Activated naive CD4-positive, alpha-beta T cell treated with anti-CD3 and anti-CD28 coated beads, Interleukin-2, amount 50 U/mL, for 24 hours (primary cell): ENCODE measurements at regions not wholly inside any gene's neighbourhood (a gene's known extent, or its start where the extent isn't known, plus 50 kb on each side); places are given as distances from the start of the nearest gene placed in this dataset.
"Not testable (repeated sequence)": the region's sequence is repeated elsewhere in the genome, so short reads cannot be mapped to it uniquely, and the experiment has no call there.

Source experiments
- H3K27ac Mint-ChIP-seq: one replicate; pipeline ENCODE4 v1.8.0; 2021; ENCODE audit warnings: mild to moderate bottlenecking, mixed read lengths
- H3K27me3 Mint-ChIP-seq: one replicate; pipeline ENCODE4 v1.8.0; 2021; ENCODE audit warnings: mixed read lengths
- H3K36me3 Mint-ChIP-seq: one replicate; pipeline ENCODE4 v1.8.0; 2021; ENCODE audit warnings: mixed read lengths
- H3K4me1 Mint-ChIP-seq: one replicate; pipeline ENCODE4 v1.8.0; 2021; ENCODE audit warnings: mixed read lengths
- H3K4me3 Mint-ChIP-seq: one replicate; pipeline ENCODE4 v1.8.0; 2021; ENCODE audit warnings: mild to moderate bottlenecking, mixed read lengths
- H3K9me3 Mint-ChIP-seq: one replicate; pipeline ENCODE4 v1.8.0; 2021; ENCODE audit warnings: mixed read lengths

DNA sequence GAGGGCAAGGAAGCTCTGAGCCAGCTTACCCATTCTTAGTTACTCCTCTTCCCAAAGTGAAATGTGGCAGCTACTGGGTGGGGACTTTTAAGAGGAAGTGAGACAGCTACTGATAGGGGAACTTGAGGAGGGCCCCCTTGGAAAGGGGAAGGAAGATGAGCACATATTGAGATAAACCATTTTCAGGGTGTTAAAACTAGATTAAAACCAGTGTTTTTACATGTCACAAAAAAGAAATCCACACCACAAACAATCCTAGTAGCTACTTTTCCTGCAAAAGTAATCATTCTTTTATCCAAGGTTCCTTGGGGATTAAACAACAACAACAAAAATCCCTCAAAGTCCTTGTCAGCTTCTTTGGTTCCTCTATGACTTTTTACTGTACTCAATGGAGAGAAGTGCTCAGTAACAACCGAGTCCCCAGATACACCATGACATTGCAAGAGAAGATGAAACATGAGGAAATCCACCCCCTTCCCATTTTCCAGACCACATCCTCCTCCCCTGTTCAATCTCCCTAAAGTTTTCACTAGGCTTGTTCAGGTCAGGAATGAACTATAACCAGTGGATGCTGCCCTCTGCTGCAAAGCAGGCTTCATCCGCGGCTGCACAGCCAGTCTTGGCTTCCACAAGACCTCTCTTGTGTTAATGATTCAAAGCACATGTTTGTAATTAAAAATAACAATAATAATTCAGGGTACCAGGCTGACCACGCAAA lies 113.5 kb upstream of the TMEM164 start:
- Mint-ChIP-seq H3K27ac (no peak overlapping the region), H3K9me3 (no peaks in the 10 kb centered on the region), H3K27me3 (no peaks in the 10 kb centered on the region), H3K36me3 (no peaks in the 10 kb centered on the region), H3K4me3 (no peak overlapping the region), H3K4me1 (no peaks in the 10 kb centered on the region)

DNA sequence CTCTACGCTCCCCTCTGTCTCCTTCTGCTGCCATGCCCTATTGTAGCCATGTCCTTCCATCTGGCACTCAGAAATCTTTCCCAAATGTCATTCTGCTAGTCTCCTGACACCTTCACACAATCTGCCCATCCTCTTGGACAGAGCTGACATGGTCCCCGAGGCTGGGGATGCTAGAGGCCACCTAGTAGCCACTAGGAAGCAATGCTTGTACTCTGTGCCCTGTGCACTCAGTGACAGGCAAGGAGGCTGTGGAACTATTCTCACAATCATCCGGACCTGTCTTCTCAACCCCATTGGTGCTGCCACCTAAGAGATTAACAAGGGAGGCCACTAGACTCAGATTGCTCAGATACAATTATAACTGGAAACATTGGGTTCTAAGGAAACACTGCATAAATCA lies 112.6 kb upstream of the TMEM164 start:
- Mint-ChIP-seq H3K9me3 (no peaks in the 10 kb centered on the region), H3K4me3 (no peak overlapping the region), H3K27ac (no peak overlapping the region), H3K36me3 (no peaks in the 10 kb centered on the region), H3K27me3 (no peaks in the 10 kb centered on the region), H3K4me1 (no peaks in the 10 kb centered on the region)

DNA sequence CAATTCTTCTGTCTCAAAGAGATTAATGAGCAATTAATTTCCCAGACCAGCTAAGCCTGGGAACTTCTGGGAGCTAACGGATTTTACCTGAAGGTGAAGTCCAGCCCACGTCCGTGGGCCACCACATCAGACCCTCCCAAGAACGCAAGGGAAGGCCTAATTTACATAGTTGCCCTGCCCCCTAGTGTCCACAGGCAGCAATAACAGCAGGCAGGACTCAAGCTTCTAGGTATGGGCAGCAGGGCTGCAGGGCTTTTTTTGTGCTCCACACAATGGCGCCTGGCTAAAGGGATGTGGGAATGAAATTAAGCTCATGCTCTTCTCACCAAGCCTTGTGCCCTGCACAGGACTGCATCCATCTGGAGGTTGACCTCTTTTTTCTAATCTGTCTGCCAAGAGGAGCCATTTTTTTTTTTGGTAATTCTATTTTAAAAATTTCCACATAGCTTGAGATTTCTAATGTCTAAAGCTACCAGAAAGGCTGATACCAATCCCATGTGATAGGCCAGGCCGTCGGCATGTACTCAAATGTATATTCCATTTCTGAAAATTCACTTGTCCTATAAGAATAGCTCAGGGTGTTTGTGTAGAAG lies 111.9 kb upstream of the TMEM164 start:
- H3K27me3 Mint-ChIP-seq, result no peaks in the 10 kb centered on the region
- no peaks in the 10 kb centered on the region for H3K9me3 Mint-ChIP-seq
- H3K4me1 Mint-ChIP-seq, result no peaks in the 10 kb centered on the region
- H3K4me3 Mint-ChIP-seq, result no peak overlapping the region
- H3K27ac Mint-ChIP-seq, result no peak overlapping the region
- no peaks in the 10 kb centered on the region for H3K36me3 Mint-ChIP-seq

DNA sequence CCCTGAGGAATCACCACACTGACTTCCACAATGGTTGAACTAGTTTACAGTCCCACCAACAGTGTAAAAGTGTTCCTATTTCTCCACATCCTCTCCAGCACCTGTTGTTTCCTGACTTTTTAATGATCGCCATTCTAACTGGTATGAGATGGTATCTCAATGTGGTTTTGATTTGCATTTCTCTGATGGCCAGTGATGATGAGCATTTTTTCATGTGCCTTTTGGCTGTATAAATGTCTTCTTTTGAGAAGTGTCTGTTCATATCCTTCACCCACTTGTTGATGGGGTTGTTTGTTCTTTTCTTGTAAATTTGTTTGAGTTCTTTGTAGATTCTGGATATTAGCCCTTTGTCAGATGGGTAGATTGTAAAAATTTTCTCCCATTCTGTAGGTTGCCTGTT lies 106.9 kb upstream of the TMEM164 start:
- H3K27ac Mint-ChIP-seq, H3K9me3 Mint-ChIP-seq, H3K27me3 Mint-ChIP-seq, H3K4me1 Mint-ChIP-seq, H3K36me3 Mint-ChIP-seq, H3K4me3 Mint-ChIP-seq: not testable (repeated sequence)

DNA sequence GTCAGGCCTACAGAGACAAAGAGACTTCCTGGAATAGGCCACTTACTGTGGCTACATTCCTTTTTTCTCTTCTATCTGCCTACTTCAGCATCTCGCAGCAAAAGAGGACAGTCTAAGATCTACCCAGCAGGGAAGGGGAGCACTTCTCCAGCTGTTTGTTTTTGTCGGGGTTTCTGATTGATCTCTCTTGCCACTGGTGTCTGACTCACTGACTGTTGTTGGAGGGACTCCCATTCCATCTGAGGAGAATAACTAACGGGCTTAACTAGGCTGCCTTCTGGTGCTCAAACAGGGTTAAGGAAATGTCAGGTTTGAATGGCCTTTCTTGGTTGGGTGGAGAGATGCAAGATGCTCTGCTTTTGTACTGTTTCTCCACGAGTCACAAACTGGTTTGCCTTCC lies 100.2 kb upstream of the TMEM164 start:
- Mint-ChIP-seq H3K27ac (no peak overlapping the region), H3K4me1 (no peaks in the 10 kb centered on the region), H3K4me3 (no peak overlapping the region), H3K36me3 (no peaks in the 10 kb centered on the region), H3K9me3 (no peaks in the 10 kb centered on the region), H3K27me3 (peaks cover 4% of the 10 kb centered on the region)

DNA sequence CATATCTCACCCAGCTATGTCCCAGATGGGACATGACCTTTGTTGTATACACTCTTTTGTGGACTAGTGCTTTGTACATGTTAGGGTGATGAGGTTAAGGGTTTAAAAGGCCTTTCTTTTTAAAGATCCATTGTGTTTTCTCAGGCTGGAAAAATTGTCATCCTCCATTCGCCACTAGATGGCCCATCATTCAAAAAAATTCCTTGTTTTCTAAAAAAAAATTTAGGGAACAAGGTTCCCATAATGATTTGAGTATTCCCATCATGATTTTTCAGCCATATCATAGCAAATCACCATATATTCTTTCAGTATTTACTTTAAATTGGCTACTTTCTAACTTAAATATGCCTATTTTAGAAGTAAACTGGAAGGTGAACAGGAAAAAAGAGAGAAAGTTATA lies 91.9 kb upstream of the TMEM164 start:
- Mint-ChIP-seq H3K27me3 (no peaks in the 10 kb centered on the region), H3K4me1 (no peaks in the 10 kb centered on the region), H3K36me3 (no peaks in the 10 kb centered on the region), H3K9me3 (no peaks in the 10 kb centered on the region), H3K27ac (no peak overlapping the region), H3K4me3 (no peak overlapping the region)

DNA sequence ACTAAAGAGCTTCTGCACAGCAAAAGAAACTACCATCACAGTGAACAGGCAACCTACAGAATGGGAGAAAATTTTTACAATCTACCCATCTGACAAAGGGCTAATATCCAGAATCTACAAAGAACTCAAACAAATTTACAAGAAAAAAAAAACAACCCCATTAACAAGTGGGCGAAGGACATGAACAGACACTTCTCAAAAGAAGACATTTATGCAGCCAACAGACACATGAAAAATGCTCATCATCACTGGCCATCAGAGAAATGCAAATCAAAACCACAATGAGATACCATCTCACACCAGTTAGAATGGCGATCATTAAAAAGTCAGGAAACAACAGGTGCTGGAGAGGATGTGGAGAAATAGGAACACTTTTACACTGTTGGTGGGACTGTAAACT lies 89.9 kb upstream of the TMEM164 start:
- not testable (repeated sequence) for H3K4me1 Mint-ChIP-seq, H3K27ac Mint-ChIP-seq, H3K4me3 Mint-ChIP-seq, H3K27me3 Mint-ChIP-seq, H3K36me3 Mint-ChIP-seq, H3K9me3 Mint-ChIP-seq

DNA sequence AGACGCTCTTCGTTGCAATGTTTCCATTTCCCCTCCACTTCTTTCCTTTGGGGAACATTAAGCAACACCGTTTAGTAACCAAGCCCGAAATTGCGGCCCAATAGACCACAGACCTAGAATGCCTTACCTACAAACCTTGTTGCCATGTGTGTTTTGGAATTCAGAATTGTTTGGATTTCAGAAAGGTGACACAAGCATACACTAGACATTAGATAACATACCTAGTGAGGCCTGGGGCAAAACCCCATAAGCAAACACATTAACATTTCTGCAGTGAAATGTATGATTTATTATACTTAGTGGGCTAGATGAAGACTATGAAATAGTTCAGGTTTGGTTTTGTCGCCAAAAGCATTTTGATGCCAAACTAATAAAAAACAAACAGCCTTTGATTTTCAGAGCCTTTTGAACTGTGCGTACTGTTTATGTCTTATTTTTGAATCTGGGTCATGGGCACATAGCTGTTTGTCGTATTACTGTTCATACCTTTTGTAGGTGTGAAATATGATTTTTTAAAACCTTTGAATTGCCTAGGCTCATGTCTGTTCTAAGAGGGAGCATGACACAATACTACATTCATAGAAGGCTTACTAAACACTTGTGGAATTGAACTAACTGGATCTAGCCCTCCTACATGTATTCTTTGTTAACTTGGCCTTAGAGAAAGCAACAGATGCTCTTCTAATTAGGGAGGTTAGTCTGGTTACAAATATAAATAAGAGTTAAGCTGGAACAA lies 88.6 kb upstream of the TMEM164 start:
- Mint-ChIP-seq H3K27ac (no peak overlapping the region), H3K4me3 (no peak overlapping the region), H3K27me3 (no peaks in the 10 kb centered on the region)

DNA sequence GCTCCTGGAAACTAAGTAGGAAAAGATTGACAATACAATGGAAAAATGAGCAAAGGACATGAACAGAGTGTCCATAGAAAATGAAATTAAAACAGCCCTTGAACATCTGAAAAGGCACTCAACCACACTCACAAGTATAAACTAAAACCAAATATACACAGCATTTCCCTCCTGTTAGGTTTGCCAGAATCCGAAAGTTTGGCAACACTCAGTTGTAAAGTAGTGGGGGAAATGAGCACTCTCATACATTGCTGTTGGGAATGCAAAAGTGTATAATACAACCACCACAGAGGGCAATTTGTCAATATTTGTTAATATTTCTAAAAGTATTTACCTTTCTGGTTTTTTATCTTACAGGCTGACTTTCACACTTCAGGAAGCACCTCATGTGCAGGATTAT lies 84.2 kb upstream of the TMEM164 start:
- no peaks in the 10 kb centered on the region for H3K9me3 Mint-ChIP-seq
- H3K36me3 Mint-ChIP-seq, result no peaks in the 10 kb centered on the region
- H3K27me3 Mint-ChIP-seq, result no peaks in the 10 kb centered on the region
- no peak overlapping the region for H3K27ac Mint-ChIP-seq
- no peaks in the 10 kb centered on the region for H3K4me1 Mint-ChIP-seq
- H3K4me3 Mint-ChIP-seq, result no peak overlapping the region

More for the DNA sequence above, 88.6 kb upstream of the TMEM164 start:
- Mint-ChIP-seq H3K9me3 (no peaks in the 10 kb centered on the region), H3K36me3 (no peaks in the 10 kb centered on the region), H3K4me1 (no peaks in the 10 kb centered on the region)

DNA sequence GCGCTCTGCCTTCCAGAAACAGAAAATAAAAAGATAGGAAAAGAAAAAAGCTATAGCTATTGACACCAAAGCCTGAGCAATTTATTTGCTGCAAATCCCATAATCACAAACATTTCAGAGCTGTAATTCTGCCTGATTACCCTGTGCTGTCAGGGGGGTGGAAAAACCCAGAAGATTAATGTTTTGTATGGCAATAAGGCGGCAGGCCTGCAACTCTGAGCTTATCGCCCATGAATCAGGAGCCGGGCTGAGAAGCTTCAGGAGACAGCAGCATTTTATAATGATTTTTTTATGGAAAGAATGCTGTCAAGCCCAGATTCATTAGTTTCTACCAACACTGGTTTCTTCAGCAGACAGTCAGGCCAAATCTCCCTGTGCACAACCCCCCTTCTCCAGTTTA lies 82.6 kb upstream of the TMEM164 start:
- no peak overlapping the region for H3K4me3 Mint-ChIP-seq
- no peaks in the 10 kb centered on the region for H3K36me3 Mint-ChIP-seq
- no peaks in the 10 kb centered on the region for H3K27me3 Mint-ChIP-seq
- no peaks in the 10 kb centered on the region for H3K9me3 Mint-ChIP-seq
- no peaks in the 10 kb centered on the region for H3K4me1 Mint-ChIP-seq
- no peak overlapping the region for H3K27ac Mint-ChIP-seq

DNA sequence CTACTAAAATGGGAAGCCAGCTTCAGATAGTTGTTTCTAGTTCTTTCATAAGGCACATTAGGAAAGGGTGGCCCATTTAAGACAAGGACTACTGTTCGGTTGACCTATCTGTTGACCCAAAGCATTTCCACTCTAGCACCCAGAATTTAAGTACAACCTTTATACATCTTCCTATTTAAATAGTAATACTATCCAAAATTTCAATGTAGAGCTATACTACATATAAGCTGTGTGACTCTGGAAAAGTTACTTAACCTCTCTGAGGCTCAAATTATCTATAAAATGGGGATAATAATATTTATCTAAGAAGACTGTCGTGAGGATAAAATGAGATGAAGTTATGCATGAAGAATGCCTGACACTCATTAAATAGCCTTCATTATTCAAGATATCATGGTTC lies 82.0 kb upstream of the TMEM164 start:
- H3K9me3 Mint-ChIP-seq, result no peaks in the 10 kb centered on the region
- no peaks in the 10 kb centered on the region for H3K36me3 Mint-ChIP-seq
- H3K4me1 Mint-ChIP-seq, result no peaks in the 10 kb centered on the region
- H3K27ac Mint-ChIP-seq, result no peak overlapping the region
- H3K27me3 Mint-ChIP-seq, result no peaks in the 10 kb centered on the region
- no peak overlapping the region for H3K4me3 Mint-ChIP-seq

DNA sequence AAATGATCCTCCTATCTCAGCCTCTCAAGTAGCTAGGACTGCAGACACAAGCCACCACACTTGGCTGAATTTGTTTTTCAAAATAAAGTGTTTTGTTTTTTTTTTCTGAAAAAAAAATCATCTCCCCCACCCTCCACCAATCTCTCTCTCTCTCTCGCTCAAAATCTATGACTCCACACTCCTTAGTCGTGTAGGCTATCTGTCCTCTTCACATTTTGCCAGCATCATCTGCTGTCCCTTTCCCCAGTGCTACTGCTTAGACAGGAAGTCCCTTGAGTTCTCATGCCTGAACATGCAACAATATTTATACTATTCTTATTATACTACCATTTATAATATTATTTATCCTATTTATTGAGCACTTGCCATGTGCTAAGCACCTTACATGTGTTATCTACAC lies 80.7 kb upstream of the TMEM164 start:
- H3K4me1 Mint-ChIP-seq, result no peaks in the 10 kb centered on the region
- no peak overlapping the region for H3K4me3 Mint-ChIP-seq
- no peaks in the 10 kb centered on the region for H3K27me3 Mint-ChIP-seq
- H3K36me3 Mint-ChIP-seq, result no peaks in the 10 kb centered on the region
- H3K9me3 Mint-ChIP-seq, result no peaks in the 10 kb centered on the region
- H3K27ac Mint-ChIP-seq, result no peak overlapping the region

DNA sequence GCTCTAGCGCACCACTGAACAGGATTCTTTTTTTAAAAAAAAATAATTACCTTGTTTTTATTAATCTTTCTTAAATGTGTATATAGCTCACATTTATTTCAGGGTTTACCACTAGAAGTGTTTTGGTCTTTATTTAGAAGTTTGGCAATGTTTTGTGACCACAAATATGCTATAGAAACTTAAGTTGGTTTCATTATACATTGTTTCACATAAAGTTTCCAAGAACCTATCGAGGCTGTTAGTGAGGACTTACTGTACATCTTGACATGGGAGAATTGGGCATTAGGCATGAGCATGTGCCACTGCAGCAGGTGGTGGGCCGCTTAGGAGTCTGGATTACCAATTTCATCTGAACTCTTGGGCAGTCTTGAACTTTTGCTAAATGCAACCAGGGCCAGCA lies 77.9 kb upstream of the TMEM164 start:
- H3K36me3 Mint-ChIP-seq, H3K9me3 Mint-ChIP-seq, H3K4me1 Mint-ChIP-seq, H3K27ac Mint-ChIP-seq, H3K27me3 Mint-ChIP-seq, H3K4me3 Mint-ChIP-seq: not testable (repeated sequence)

DNA sequence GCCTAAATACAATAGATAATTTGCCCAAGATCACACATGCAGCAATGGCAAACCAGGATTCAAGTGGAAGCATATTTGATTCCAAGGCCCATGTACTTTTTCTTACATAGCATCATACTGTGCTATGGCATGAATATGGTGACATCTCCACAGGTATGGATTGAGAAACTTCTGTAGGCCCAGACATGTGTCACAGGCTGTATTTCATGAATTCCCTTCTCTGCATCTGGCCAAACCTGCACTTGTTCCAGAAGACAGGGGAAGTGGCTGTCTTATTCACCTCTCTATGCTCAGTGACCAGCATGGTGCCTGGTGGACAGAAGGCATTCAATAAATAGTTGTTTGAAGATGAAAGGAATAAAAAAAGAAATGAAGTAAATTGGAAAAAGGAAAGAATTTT lies 77.3 kb upstream of the TMEM164 start:
- no peaks in the 10 kb centered on the region for H3K27me3 Mint-ChIP-seq
- no peak overlapping the region for H3K4me3 Mint-ChIP-seq
- H3K27ac Mint-ChIP-seq, result no peak overlapping the region
- no peaks in the 10 kb centered on the region for H3K4me1 Mint-ChIP-seq
- no peaks in the 10 kb centered on the region for H3K36me3 Mint-ChIP-seq
- no peaks in the 10 kb centered on the region for H3K9me3 Mint-ChIP-seq

DNA sequence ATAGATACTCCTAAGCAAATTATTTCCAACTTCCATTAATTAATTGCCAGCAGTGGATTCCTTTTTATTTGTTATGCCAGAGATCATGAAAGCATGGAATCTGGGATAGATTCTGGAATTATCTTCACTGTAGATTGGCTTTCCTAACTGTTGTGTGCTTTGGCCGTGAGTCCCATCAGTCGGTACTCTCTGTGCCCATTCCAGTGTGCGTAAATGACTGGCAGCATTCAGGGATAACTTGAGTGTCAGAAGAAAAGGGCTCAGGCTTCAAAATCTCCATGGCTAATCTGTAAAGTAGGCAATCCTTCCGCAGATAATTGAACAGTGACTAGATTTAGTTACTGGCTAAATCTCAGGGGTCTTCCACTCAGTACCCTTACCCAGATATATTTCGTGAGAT lies 76.8 kb upstream of the TMEM164 start:
- Mint-ChIP-seq H3K27me3 (no peaks in the 10 kb centered on the region), H3K9me3 (no peaks in the 10 kb centered on the region), H3K27ac (no peak overlapping the region), H3K4me3 (no peak overlapping the region), H3K4me1 (no peaks in the 10 kb centered on the region), H3K36me3 (no peaks in the 10 kb centered on the region)

DNA sequence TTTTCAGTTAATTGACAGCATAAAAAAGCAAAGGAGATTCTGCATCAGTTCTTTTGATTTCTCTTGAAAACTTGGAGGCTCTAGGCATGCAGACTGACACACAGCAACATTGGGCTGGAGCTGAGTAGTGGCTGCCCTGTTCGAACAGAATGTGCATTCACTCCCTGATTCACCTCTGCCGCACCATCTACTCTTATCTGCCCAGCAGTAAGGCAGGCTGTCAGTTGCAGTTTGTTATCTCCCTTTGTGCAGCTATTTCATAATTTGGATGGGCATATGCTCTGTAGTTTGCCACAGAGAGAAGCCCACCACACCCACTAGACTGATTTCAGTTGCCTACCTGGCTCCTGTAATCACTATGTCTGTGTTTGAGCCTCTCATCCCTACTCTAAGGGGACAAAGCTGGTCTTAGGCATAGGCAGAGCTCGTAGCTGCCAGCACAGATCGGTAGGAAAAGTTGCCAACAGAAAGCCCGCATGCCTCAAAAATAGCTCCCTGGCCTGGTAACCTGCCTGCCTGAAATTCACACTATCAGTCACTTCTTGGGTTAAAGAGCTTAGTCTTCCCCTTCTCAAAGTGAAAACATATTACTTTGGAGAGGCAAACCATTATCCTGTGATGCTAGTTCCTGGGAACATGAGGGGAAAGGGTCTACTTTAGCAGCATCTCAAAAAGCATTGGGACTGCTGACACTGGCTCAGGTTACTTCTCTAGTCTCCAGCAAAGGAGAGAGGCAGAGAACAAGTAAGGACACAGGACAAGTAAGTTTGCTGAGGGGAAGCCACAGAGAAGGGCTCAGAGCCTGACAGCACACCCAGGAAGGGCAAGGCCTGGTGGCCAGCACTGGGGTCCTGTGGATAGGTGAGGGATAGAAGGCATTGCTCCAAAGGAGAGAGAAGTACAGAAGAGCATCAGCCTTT lies 75.9 kb upstream of the TMEM164 start:
- Mint-ChIP-seq H3K4me1 (no peaks in the 10 kb centered on the region), H3K9me3 (no peaks in the 10 kb centered on the region), H3K27ac (no peak overlapping the region), H3K27me3 (no peaks in the 10 kb centered on the region), H3K36me3 (no peaks in the 10 kb centered on the region), H3K4me3 (no peak overlapping the region)
